Effector memory CD4-positive, alpha-beta T cell (primary cell): ENCODE measurements at regions not wholly inside any gene's neighbourhood (a gene's known extent, or its start where the extent isn't known, plus 50 kb on each side); places are given as distances from the start of the nearest gene placed in this dataset.

ENCODE experiments used
- DNase-seq, 3 donors: peaks; one replicate each; pipeline ENCODE4 v3.0.0-alpha.2; 2020
- H3K27ac ChIP-seq: 2 replicates; pipeline ENCODE4 v1.7.0; 2013; ENCODE audit warnings: mild to moderate bottlenecking, low read length, moderate library complexity; ENCODE audit not compliant: insufficient read depth, poor library complexity, severe bottlenecking
- H3K27me3 ChIP-seq: replicated peaks from 2 replicates; pipeline ENCODE4 v1.7.0; 2013; ENCODE audit warnings: mild to moderate bottlenecking, low read length; ENCODE audit not compliant: insufficient read depth, control insufficient read depth, poor library complexity, severe bottlenecking
- H3K36me3 ChIP-seq: 2 replicates; pipeline ENCODE4 v1.7.0; 2013; ENCODE audit warnings: mild to moderate bottlenecking, low read length, moderate library complexity; ENCODE audit not compliant: control insufficient read depth, insufficient read depth
- H3K4me1 ChIP-seq: 2 replicates; pipeline ENCODE4 v1.7.0; 2013; ENCODE audit warnings: low read length, mild to moderate bottlenecking; ENCODE audit not compliant: control insufficient read depth, insufficient read depth, poor library complexity, severe bottlenecking
- H3K4me3 ChIP-seq: 2 replicates; pipeline ENCODE4 v1.7.0; 2013; ENCODE audit warnings: low read length, low read depth, mild to moderate bottlenecking; ENCODE audit not compliant: insufficient read depth, poor library complexity, severe bottlenecking
- H3K9me3 ChIP-seq: 2 replicates; pipeline ENCODE4 v1.7.0; 2013; ENCODE audit warnings: mild to moderate bottlenecking, low read length, moderate library complexity; ENCODE audit not compliant: control insufficient read depth

GRCh38 chr11:115885535-115886421, 381.6 kb upstream of the CADM1 start:
- H3K4me1 ChIP-seq, result no peaks in the 10 kb centered on the region
- H3K4me3 ChIP-seq, result no peak overlapping the region
- no peak for DNase-seq
- no peak overlapping the region for H3K27ac ChIP-seq
- no peaks in the 10 kb centered on the region for H3K9me3 ChIP-seq
- H3K27me3 ChIP-seq, result no peaks in the 10 kb centered on the region
- no peaks in the 10 kb centered on the region for H3K36me3 ChIP-seq

GRCh38 chr11:115884800-115885534, 380.8 kb upstream of the CADM1 start:
- H3K4me1 ChIP-seq, result no peaks in the 10 kb centered on the region
- H3K9me3 ChIP-seq, result no peaks in the 10 kb centered on the region
- H3K4me3 ChIP-seq, result no peak overlapping the region
- H3K27me3 ChIP-seq, result no peaks in the 10 kb centered on the region
- no peak overlapping the region for H3K27ac ChIP-seq
- H3K36me3 ChIP-seq, result no peaks in the 10 kb centered on the region
- no peak for DNase-seq

- Histone ChIP-seq H3K36me3 (no peaks in the 10 kb centered on the region), H3K27me3 (no peaks in the 10 kb centered on the region), H3K4me1 (no peaks in the 10 kb centered on the region), H3K27ac (no peak overlapping the region), H3K4me3 (no peak overlapping the region), H3K9me3 (no peaks in the 10 kb centered on the region)
- DNase-seq, result no peak
These were observed 370.6 kb upstream of the CADM1 start for GRCh38 chr11:115874843-115875242.

DNA sequence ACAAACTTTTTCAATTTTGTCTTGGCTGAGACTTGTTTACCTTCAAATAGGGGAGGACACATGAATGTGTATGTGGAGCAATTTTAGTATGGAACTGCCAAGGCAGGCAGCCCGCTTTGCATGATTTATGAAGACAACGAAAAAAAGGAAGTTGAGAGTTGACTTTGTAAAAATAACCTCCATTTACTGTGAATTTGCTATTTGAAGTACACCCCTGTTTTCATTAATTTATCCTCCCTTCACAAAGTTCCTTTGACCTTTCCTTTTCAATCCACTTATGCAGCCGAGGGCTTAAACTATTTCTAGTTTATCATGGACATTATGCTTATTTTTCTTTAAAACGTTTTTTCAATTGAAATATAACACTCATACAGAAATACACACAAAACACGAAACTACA, 369.6 kb upstream of the CADM1 start:
- no peak overlapping the region for H3K4me3 ChIP-seq
- no peaks in the 10 kb centered on the region for H3K4me1 ChIP-seq

DNA sequence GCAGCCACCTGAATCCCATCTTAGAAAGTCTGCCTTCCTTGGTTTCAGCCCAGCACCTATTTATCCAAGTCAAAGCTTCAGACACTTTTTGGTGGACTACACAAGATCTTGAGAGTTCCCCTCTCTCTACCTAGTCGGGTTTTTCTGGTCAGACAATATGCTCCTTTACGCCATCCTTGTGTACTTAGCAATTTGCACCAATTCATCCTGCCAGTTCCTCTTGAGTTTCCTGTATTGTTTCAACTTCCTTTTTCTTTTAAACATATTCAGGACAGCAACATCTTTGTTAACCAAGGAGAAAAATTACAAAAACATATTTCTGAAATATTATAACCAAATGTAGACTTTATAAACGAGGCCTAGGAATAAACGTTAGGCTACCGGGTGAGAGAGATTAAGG, 368.2 kb upstream of the CADM1 start:
- H3K27ac ChIP-seq, result no peak overlapping the region
- no peaks in the 10 kb centered on the region for H3K9me3 ChIP-seq
- H3K4me1 ChIP-seq, result no peaks in the 10 kb centered on the region
- no peaks in the 10 kb centered on the region for H3K27me3 ChIP-seq
- H3K4me3 ChIP-seq, result no peak overlapping the region
- H3K36me3 ChIP-seq, result no peaks in the 10 kb centered on the region
- no peak for DNase-seq

More for the DNA sequence above, 369.6 kb upstream of the CADM1 start:
- Histone ChIP-seq H3K9me3 (no peaks in the 10 kb centered on the region), H3K27ac (no peak overlapping the region), H3K27me3 (no peaks in the 10 kb centered on the region), H3K36me3 (no peaks in the 10 kb centered on the region)
- DNase-seq, result no peak

- Histone ChIP-seq H3K4me3 (no peak overlapping the region), H3K27me3 (no peaks in the 10 kb centered on the region), H3K4me1 (no peaks in the 10 kb centered on the region), H3K27ac (no peak overlapping the region), H3K36me3 (no peaks in the 10 kb centered on the region), H3K9me3 (no peaks in the 10 kb centered on the region)
- DNase-seq, result no peak
These were observed 367.0 kb upstream of the CADM1 start for GRCh38 chr11:115871161-115871760.

GRCh38 chr11:115869780-115870431, 365.7 kb upstream of the CADM1 start:
- Histone ChIP-seq H3K36me3 (no peaks in the 10 kb centered on the region), H3K27me3 (no peaks in the 10 kb centered on the region), H3K9me3 (no peaks in the 10 kb centered on the region), H3K4me1 (no peaks in the 10 kb centered on the region), H3K27ac (no peak overlapping the region), H3K4me3 (no peak overlapping the region)
- no peak for DNase-seq

DNA sequence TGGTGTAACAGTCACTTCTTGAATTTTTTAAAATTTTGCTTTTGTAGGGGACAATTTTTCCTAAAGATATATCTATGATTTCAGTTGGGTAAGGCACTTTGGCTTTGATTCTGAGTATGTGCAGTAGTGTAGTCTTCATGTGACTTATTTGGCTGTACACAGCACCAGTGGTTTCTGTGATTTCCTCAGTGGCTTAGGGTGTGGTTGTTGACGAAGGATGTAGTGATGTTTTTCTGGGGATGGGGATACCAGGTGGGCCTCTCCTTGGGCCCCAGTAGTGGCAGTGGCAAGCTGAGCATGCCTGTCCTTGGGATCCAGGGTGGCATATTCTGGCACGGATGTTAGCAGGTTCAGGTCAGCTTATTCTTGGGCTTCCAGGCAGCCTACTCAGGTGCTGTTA, 364.9 kb upstream of the CADM1 start:
- Histone ChIP-seq H3K4me3 (no peak overlapping the region), H3K36me3 (no peaks in the 10 kb centered on the region)

DNA sequence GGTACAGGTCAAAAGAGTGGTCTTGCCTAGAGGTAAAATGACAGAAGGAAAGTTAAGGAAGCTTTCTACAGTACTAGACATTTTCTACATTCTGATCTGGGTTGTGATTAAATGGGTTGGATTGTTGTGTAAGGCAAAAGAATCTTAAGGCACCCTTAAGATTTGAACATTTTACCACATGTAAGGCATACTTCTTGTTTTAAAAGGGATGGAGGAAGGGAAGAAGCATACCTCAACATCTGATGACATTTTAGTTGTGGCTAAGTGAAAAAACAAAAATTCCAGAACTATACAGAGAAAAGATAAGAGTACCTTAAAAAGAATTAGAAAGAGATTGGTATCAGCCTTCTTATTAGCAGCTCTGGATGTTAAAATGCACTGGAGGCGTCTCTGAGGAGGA, 356.0 kb upstream of the CADM1 start:
- no peaks in the 10 kb centered on the region for H3K4me1 ChIP-seq
- H3K27ac ChIP-seq, result no peak overlapping the region
- no peaks in the 10 kb centered on the region for H3K27me3 ChIP-seq
- H3K9me3 ChIP-seq, result no peaks in the 10 kb centered on the region
- no peak overlapping the region for H3K4me3 ChIP-seq
- no peak for DNase-seq
- H3K36me3 ChIP-seq, result no peaks in the 10 kb centered on the region

More for the DNA sequence above, 364.9 kb upstream of the CADM1 start:
- Histone ChIP-seq H3K27me3 (no peaks in the 10 kb centered on the region), H3K9me3 (no peaks in the 10 kb centered on the region), H3K4me1 (no peaks in the 10 kb centered on the region), H3K27ac (no peak overlapping the region)
- DNase-seq, result no peak
